NCI-H1694 (cell line): ENCODE measurements at regions not wholly inside any gene's neighbourhood (a gene's known extent, or its start where the extent isn't known, plus 50 kb on each side); places are given as distances from the start of the nearest gene placed in this dataset.
A peak's percentile ranks its signal among the peaks of the same experiment; 100 is the strongest.

Experiments used
- DNase-seq: peaks from one replicate; lab custom pipeline; 2025; lab: John Stamatoyannopoulos, UW

DNA sequence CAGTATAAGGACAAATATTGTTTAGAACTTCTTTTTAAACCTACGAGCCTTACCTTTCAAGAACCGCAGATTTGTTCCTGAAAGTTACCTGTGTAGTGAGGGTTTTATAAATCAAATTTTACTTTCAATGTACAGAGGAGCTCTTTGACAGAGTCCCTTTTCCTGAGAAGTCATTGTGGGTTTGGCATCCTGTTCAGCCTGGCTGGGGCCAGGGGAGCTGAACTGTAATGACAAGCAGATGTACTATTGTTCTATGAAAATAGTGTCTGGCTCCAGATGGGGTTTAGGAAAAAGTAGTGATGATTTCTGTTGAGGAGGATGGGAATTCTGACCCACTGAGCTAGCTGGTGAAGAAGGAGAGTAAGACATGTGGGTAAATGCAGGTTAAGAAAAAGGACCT is 196.2 kb upstream of the PGRMC2 start:
- no peak for DNase-seq

DNA sequence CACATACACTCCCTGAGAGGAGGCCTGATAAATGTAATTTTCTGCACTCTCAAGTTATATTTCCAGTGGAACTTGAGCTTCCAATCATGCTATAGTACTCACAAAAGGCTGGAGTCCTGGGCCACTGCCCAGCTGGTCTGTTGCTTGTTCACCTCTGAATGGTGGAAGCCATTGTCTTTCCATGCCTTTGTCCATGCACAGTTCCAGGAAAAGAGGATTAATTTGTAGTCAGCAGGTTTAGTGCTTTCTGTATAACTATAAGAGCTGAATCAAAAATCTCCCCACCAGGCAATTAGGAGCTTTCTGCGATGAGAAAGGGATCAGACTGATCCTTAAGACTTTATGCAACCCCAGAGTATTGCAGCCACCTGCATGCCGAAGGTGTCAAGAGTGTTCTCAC is 195.4 kb upstream of the PGRMC2 start:
- DNase-seq: no peak

DNA sequence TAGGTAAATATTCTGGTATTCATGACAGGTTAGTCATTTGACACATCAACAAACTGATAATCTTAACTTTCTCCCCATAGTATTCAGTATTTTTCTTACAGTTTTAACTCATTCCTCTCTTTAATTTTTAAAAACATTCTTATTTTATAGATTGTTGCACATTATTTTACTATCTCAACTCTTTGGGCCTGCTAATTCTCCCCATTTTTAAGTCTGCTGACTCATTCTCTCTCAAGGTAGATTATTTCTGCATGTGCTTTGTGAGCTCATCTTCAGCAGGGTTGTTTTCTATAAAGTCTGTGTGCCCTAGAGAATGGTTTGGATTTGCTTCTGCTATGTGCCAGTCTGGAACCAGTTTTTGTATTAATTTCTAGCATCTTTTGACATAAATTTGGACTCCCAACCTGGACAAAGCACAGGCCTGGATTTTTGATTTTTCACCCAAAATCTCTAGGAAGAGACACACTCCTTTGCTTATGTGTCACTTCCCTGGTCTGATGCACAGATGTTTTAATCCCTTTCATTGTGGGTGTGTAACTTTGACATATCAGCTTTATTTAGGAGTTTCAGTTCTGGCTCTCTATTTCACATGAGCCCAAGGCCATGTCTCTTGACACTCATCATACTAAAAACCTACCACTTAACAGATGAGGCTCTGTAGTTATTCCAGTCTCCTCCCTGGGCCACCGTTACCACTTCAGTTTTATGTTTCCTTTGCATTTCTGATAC is 194.3 kb upstream of the PGRMC2 start:
- DNase-seq: no peak

DNA sequence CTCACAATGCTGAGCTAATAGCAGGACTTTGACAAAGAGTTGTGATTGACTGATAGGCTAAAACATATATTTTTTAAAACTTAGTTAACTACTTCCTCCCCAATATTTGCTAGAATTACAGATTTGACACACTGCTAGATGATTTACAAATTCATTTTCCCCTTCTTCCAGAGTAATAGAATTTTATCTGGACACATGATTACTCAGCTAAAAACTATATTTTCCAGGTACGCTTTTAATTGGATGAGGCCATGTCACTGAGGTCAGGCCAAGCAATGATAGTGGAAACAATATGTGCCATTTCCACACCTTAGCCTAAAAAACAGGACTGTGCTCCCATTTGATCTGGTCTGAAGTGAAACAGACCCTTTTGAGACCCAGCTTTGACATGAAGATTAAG is 193.3 kb upstream of the PGRMC2 start:
- no peak for DNase-seq

DNA sequence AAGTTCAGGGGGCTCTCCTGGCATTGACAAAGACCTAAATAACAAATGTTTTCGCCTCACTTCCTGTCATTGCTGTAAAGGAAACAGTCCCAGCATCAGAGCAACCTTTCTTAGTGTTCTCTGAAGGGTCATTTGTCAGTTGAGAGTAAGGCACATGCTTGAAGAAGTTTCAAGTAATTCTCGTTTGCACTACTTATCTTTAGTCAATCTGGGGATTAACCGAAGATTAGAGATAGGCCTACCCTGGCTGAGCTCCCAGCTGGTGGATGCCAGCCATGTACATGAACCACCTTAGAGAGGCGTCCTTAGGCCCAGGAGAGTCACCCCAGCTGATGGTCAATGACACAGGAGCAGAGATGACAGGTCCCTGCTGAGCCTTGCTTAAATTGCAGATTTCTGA is 189.9 kb upstream of the PGRMC2 start:
- DNase-seq: no peak

DNA sequence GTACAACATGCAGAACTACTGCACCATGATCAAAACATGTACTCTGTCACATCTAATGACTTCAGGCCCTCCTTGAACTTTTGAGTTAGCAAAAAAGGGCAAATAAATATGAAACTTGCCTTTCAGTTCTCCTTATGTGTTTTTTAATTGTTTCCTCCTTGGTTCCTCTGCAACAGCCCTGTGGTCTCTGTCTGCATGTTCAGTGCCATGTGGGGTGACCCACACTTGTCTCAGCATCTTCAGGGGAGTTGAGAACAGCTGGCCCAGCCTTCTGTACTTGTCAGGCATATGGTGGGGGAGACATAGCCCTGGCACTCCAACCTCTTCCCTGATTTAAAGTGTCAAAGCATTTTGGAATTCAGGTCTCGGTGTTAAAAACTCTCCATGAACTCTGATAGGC is 188.0 kb upstream of the PGRMC2 start:
- DNase-seq: no peak

DNA sequence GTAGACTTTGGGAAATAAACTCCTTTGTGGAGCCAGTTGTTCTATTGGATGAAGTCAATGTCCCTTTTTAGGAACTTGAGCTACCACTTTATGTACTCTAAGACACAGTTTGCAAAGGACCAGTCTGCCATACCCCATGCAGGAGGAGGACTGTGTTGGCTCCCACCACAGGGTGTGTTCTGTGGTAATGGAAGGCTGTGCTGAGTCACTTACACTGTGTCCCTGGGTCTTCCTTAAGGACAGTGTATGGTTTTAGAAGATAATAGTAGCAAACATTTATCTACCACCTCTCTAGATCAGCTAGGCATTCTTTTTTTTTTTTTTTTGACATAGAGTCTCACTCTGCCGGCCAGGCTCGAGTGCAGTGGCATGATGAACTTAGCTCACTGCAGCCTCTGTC is 184.0 kb upstream of the PGRMC2 start:
- DNase-seq: no peak

DNA sequence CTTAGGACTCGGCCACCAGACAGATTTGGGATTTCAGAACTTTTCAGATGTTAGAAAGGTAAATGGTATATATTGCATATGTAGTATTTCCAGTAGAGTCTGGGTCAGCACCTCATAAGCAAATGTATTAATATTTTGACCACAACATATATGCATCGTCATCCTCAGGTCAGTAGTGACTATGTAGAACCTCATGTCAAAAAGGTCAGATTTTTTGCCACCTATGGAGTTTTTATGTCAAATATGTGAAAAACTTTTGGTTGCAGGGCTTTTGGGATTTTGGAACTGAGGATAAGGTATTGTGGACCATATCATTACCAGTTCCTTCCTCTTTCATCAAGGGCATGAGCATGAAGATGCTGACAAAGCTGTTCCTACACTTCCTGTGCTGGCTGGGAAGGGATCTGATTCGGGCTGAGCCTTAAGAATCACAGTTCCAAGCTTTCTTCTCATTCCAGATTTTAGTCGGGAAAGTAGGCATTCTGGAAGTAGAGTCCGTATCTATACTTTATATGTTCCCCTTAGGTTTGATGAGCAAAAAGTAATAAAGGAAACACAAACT is 183.0 kb upstream of the PGRMC2 start:
- no peak for DNase-seq

DNA sequence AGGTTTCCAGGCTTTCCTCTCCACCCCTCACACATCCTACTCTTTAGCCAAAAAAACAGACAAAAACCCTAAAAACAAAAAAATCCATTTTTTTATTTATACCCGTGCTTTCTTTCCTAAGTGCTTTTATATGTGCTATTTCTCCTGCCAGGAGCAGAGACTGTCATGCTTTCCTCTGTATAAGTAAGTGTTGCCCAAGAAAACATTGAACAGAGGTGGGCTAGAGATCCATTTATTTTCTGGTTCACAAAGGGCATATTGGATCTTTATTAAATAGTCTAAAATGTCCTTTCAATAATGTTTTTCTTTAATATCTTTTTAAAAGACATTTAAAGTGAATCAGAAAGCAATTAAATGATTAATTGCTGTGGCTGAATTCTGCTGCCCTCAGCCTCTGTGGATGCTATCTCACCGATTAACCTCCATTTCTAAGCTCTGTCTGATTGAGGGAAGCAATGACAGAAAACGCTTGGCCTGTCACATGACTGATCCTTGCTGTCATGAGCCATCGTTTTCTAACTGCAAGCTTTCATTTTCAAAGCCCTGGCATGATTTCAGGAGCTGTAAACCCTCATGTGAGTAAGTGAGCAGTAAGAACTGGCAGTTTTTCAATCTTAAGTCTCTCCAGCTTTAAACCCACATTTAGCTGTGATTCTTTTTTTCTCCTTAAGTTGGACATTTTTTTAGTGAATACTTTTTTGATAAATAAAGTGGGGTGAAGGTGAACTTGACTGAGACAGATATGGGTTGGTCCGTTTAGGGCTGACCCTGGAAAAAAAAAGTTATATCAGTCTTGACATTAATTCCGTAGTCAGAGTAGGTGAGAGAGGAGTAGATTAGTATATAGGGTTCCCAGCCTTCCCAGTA is 180.7 kb upstream of the PGRMC2 start:
- no peak for DNase-seq

DNA sequence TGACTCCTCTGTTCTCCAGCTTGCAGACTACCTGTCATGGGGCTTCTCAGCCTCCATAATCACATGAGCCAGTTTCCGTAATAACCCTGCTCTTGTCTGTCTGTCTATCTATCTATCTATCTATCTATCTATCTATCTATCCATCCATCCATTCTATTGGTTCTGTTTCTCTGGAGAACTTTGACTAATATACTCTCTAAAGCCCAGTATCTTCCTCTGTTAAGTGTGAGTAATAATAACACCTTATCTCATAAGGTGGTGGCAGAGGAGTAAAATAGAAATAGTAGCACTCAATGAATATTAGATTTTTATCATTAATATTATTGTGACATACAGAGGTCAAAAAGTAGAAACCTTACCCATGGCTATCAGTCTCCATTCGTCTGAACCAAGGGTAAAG is 177.9 kb upstream of the PGRMC2 start:
- DNase-seq: no peak

DNA sequence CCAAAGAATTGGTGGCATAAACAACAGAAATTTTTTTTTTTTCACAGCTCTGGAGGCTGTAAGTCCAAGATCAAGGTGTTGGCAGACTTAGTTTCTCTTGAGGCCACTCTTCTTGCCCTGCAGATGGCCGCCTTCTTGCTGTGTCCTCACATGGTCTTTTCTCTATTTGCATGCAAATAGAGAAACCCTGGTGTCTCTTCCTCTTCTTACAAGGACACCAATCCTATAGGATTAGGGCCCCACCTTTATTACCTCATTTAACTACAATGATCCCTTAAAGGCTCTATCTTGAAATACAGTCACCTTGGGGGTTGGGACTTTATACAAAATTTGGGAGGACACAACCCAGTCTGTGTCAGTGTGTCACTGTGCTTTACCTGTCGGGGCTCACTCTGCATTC is 175.4 kb upstream of the PGRMC2 start:
- no peak for DNase-seq

DNA sequence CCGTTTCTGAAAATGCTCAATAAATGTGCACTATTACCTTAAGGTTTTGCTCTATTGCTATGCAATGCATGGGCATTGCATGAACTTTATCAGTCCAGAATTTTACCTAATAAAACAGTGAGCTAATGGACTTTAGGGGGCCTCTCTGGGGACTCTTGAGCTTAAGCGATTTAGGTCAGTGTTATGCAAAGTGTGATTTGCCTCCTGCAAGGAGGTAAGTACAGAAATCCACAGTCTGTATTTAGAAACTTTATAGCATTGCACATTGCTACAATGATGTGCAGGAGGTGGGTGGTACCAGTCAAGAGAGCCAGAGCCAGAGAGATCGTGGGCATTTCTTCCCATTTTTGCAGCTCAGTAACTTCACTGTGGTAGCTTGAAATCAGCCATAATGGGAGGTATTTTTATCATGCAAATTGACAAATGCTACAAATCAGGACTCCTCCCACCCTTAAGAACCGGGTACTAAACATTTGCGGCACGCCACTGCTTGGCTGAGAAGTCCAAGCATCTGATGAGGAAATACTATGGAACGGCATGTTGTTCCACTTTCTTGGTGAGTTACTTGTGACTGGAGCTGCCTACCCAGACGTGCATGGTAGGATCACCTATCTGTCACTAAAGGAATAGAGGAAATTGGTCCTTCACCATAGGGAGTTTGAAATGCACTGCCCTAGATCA is 174.6 kb upstream of the PGRMC2 start:
- no peak for DNase-seq

DNA sequence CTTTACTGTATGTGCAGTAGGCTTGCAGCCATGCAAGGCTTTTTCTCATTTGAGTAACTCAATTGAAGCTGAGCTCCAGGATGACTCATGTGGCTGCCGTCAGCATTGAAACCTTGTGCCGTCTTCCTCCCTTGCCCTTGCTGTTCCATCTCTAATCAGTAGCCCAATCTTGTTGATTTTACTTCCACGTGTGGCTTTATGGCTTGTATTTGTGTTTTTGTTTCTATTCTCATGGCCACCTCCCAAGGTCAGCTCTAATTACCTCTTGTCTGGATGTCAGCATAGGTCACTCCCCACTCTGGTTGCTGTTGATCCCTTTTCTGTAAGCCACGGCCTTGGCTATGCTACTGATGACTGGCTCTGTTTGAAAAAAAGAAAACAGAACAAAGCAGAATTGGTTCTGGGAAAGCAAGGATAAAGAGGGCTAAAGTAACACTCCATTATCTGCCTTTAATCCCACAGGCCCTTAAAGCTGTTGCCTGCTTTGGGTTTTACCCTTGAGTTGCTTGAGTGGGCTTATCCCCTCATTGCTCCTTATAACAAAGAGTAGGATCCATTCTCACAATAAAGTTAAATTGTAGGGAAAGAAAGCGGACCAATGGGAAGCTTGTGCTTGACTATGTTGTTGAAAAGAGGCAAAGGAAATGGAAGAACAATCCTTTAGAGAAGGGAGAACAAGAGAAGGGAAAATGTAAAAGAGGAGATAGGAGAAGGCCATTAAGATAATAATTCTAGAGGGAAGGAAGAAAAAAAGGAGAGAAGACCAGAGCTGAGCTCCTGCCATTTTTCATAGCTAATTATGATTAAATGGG is 173.9 kb upstream of the PGRMC2 start:
- DNase-seq: no peak

DNA sequence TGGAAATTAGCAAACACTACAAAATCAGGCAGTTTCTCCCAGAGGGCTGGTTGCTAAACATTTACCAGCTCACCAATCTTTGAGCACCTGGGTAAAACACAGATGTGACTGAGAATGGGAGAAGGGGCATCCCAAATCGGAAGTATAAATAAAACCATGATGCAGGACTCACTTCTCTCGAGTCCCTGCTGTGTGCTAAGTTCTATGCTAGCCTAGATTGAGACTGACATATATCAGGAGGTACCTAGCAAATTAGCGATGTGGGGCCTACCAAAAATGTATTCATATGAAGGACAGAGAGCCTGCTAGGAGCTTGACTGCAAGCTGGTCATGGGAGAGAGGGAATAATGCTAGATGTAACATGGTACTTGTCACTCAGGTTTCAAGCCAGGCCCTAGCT is 171.9 kb upstream of the PGRMC2 start:
- DNase-seq: no peak

DNA sequence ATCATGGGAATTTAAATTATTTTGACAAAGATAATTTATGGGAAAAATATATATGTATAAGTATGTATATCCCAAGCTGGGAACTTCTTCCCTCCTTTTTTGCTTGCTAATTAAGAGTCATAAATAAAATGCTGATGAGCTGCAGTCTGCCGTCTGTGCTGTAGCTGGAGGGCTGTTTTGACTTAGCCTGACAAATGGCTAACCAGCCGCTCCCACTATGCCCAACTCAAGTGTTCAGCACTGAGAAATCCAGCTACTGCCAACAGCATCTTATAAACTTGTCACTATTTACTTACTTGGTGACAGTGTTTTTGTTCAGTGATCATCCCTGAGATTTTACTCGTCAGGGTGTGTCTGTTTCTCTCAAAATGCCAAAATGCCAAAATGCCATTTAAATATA is 171.2 kb upstream of the PGRMC2 start:
- DNase-seq: no peak

DNA sequence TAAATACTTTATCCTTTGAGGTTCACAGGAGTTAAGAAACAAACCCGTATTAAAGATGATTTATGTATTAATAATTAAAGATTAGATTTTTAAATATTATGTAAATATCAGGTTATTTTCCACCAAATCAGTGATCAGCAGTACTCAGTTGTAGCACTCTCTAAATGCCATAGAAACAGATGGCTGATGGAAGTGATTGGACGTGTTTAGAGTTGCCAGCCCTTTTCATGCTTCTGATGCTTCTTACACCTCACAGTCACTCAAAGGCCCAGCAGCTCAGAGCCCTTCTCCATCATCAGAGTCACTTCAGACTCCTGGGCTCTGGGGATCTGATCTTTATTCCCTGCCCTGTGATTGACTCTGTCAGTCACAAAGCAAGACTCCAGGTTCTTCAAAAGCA is 170.1 kb upstream of the PGRMC2 start:
- DNase-seq: no peak

DNA sequence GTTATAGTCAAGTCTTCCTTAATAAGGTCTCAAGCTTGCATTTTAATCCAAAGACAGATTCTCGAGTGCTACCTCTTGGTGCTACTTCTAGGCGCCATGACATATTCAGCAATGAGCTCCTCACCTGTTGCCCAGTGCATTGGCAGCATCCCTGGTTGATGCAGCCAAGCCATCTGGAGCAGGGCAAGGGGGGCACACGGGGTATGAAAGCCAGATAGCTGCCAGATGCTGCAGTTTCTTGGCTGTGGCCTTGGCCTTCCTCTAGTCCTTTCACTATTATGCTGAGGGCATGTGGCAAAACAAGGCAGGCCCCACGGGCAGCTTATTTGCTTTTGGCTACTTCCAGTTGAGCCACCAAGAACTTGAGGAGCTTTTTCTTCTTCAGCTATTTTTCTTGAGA is 168.6 kb upstream of the PGRMC2 start:
- peak; percentile 58 for DNase-seq

DNA sequence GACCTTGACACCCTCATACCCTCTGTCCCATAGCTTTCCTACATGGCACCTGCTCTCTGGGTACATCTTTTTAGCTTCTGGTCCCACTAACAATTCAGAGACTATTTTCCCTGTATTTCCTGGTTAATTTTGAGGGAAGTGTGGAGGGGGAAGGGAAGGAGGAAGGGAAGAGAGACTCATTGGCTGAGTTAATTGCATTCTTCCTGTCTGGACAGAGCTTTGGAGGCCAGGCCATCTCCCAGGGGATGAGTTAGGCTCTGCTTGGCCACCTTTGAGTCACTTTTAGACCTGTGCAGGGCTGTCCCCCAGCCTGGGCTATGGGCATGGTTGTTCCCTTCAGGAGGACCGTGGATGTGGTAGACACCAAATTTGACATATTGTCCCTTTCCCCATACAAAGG is 167.9 kb upstream of the PGRMC2 start:
- DNase-seq: no peak

DNA sequence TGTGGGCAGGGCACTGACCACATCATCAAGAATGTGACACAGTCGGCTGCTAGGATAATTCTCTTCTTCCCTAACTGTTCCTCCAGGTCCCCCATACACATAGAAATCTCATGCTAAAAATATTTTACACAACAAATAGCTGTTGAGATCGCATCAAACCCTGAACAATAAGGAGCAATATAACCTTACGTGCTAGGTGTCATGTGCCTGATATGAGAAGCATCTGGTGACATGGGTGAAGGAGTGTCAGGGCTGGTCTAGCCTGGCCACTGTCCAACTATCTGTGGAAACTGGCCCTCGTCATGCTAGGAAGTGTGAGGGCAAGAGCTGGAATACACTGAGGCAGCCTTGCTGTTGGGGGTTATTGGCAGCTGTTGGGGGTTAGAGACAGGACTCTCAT is 167.3 kb upstream of the PGRMC2 start:
- no peak for DNase-seq

DNA sequence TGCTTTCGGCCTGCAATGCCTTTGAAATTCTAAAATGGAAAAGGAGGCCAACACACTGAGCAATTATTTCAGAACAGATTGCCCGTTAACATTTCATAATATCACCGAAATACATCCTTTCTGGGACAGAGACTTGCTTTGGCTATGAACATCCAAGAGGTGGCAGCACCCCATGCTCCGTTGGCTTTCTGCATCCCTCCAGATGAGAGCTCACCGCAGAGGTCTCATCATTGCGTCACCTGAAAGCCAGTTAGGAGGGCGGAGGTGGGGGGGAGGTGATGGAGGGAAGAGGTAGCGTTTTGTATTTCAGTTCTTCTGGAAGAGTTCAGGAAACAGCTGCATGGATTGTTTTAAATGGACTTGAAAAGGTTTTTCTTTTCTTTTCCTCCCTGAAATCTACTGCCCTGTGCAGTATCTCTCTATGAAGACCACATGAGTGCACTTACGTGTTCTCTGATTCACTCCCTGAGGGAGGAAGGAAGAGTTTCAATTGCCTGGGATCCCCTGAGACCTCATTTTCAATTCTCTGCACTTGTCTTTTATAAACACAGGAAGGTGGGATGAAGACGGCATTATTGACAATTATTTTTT is 166.8 kb upstream of the PGRMC2 start:
- peak; percentile 94 for DNase-seq

DNA sequence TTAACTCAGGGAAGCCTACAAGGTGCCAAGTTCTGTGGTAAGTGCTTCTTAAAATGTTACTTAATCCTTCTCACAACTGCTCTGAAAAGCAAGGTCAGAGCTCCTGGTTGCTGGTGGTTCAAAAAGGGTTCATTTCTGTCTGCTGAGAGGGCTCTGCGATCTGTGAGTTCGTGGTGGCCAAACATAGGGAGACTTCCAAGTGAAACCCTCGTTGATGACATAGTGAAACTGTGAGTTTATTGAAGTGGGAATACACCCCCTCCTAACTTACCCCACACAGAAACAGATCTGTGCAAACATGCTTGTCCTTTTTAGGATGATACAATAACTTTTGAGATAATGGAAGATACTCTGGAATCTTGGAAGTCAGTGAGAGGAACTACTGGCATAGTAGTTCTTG is 164.8 kb upstream of the PGRMC2 start:
- DNase-seq: no peak
